Progenitor cell of endocrine pancreas (in vitro differentiated cells): ENCODE measurements at regions not wholly inside any gene's neighbourhood (a gene's known extent, or its start where the extent isn't known, plus 50 kb on each side); places are given as distances from the start of the nearest gene placed in this dataset.

Experiments used
- DNase-seq: peaks from one replicate; pipeline ENCODE4 v3.0.0; 2021; ENCODE audit warnings: low spot score; ENCODE audit not compliant: unreplicated experiment
- H3K27ac Mint-ChIP-seq: 2 replicates; pipeline ENCODE4 v1.8.0; 2021; ENCODE audit warnings: mild to moderate bottlenecking, moderate library complexity, mixed read lengths
- H3K27me3 Mint-ChIP-seq: 2 replicates; pipeline ENCODE4 v1.8.0; 2021; ENCODE audit warnings: mixed read lengths
- H3K36me3 Mint-ChIP-seq: 2 replicates; pipeline ENCODE4 v1.8.0; 2022; ENCODE audit warnings: mixed read lengths; ENCODE audit not compliant: insufficient read depth
- H3K4me1 Mint-ChIP-seq: 2 replicates; pipeline ENCODE4 v1.8.0; 2021; ENCODE audit warnings: low read depth, mixed read lengths
- H3K4me3 Mint-ChIP-seq: 2 replicates; pipeline ENCODE4 v1.8.0; 2021; ENCODE audit warnings: low read depth, mild to moderate bottlenecking, moderate library complexity, mixed read lengths
- H3K9me3 Mint-ChIP-seq: 2 replicates; pipeline ENCODE4 v1.8.0; 2021; ENCODE audit warnings: low read depth, mixed read lengths
- TF ChIP-seq, protein P1 (sequence below): fragments of 200-600 bp; sonication (generic); IDR thresholded peaks from one replicate; pipeline ENCODE4 v1.5.0; 2021; ENCODE audit warnings: antibody characterized with exemption, mild to moderate bottlenecking; ENCODE audit not compliant: unreplicated experiment

DNA sequence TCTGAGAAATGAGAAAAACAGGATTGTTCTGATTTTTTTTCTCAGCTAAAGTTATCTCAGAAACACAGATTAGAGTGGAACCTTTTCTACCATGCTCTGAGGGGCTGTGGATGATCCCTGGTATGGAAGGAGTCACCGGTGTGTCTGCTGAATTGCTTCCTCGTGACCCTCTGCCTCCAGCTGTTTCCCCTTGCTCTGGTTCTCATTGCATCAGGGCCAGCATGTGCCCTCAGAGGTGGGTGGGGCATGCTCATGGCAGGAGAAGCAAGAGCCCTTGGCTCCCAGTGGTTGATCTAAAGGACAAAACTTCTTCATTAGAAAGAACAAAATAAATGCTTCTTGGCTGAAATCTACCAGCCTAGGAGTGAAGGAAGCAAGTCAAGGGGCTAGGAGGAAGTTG, 183.2 kb upstream of the HMCN1 start:
- H3K4me1 Mint-ChIP-seq: peaks cover 22% of the 10 kb centered on the region
- TF ChIP-seq, protein P1, sequence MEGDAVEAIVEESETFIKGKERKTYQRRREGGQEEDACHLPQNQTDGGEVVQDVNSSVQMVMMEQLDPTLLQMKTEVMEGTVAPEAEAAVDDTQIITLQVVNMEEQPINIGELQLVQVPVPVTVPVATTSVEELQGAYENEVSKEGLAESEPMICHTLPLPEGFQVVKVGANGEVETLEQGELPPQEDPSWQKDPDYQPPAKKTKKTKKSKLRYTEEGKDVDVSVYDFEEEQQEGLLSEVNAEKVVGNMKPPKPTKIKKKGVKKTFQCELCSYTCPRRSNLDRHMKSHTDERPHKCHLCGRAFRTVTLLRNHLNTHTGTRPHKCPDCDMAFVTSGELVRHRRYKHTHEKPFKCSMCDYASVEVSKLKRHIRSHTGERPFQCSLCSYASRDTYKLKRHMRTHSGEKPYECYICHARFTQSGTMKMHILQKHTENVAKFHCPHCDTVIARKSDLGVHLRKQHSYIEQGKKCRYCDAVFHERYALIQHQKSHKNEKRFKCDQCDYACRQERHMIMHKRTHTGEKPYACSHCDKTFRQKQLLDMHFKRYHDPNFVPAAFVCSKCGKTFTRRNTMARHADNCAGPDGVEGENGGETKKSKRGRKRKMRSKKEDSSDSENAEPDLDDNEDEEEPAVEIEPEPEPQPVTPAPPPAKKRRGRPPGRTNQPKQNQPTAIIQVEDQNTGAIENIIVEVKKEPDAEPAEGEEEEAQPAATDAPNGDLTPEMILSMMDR: no peak
- H3K9me3 Mint-ChIP-seq: peaks cover 5% of the 10 kb centered on the region
- no peaks in the 10 kb centered on the region for H3K36me3 Mint-ChIP-seq
- no peak overlapping the region for H3K4me3 Mint-ChIP-seq
- no peak for DNase-seq
- peak overlapping the region; percentile 59 for H3K27ac Mint-ChIP-seq
- no peaks in the 10 kb centered on the region for H3K27me3 Mint-ChIP-seq

DNA sequence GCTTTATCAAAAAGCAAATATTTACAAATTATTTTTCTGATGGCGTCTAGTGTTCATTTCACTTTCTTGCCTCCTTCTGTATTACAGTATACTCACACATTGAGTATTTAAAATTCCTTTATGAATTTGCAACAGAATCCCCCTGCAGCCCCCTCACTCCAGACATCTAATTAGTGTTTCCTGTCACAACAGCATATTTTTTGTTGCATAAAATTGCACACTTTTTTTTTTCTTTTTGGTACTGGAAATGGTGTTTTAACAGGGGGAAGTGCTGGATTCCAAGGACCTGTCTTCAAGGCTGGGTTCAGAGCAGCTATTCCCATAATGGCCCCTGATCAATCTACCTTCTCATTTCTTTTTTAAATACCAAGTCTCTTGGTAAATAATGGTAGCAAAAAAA, 184.3 kb upstream of the HMCN1 start:
- H3K27me3 Mint-ChIP-seq: no peaks in the 10 kb centered on the region
- H3K27ac Mint-ChIP-seq: peak overlapping the region; percentile 27
- H3K36me3 Mint-ChIP-seq: no peaks in the 10 kb centered on the region
- DNase-seq: no peak
- H3K4me1 Mint-ChIP-seq: peaks cover 15% of the 10 kb centered on the region
- TF ChIP-seq, protein P1: no peak
- no peak overlapping the region for H3K4me3 Mint-ChIP-seq
- peaks cover 5% of the 10 kb centered on the region for H3K9me3 Mint-ChIP-seq

DNA sequence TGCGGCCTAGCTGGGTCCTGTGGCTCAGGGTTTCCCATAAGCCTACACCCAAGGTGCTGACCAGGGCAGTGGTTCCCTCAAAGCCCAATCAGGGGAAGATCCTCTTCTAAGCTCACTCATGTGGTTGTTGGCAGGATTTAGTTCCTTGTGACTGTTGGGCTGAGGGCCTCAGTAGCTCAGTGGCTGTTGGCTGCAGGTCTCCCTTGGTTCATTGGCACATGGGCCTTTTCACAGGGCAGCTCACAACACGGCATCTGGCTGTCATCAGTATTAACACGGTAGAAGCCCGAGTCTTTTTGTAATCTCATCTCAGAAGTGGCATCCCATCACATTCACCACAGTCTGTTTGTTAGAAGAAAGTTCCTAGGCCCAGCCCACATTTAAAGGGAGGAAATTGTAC, 188.2 kb upstream of the HMCN1 start:
- Mint-ChIP-seq H3K27me3 (no peaks in the 10 kb centered on the region), H3K9me3 (no peaks in the 10 kb centered on the region), H3K4me1 (peaks cover 21% of the 10 kb centered on the region), H3K36me3 (no peaks in the 10 kb centered on the region), H3K4me3 (no peak overlapping the region), H3K27ac (peak overlapping the region; percentile 22)
- TF ChIP-seq, protein P1: no peak
- no peak for DNase-seq

GRCh38 chr1:185541871-185542301, 192.3 kb upstream of the HMCN1 start:
- Mint-ChIP-seq H3K4me3 (no peak overlapping the region), H3K27me3 (no peaks in the 10 kb centered on the region), H3K27ac (no peak overlapping the region), H3K4me1 (peaks cover 11% of the 10 kb centered on the region), H3K36me3 (no peaks in the 10 kb centered on the region), H3K9me3 (peaks cover 4% of the 10 kb centered on the region)
- TF ChIP-seq, protein P1: no peak
- DNase-seq: no peak

DNA sequence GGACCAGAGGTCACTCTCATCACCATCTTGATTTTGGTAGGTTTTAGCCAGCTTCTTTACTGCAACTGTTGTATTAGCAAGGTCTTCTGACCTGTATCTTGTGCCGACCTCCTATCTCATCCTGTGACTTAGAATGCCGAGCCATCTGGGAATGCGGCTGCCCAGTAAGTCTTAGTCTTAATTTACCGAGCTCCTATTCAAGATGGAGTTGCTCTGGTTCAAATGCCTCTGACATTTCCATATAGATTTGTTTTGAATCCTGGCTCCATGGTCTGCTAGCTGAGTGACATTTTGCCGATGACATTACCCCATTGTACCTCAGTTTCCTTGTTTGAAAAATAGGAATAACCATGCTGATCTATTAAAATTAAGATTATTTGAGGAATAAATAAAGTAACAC, 193.9 kb upstream of the HMCN1 start:
- H3K9me3 Mint-ChIP-seq: peaks cover 4% of the 10 kb centered on the region
- peaks cover 11% of the 10 kb centered on the region for H3K4me1 Mint-ChIP-seq
- no peaks in the 10 kb centered on the region for H3K27me3 Mint-ChIP-seq
- TF ChIP-seq, protein P1: no peak
- no peak overlapping the region for H3K27ac Mint-ChIP-seq
- DNase-seq: no peak
- no peak overlapping the region for H3K4me3 Mint-ChIP-seq
- H3K36me3 Mint-ChIP-seq: no peaks in the 10 kb centered on the region
